Fibroblast of peridontal ligament (primary cell): ENCODE measurements at regions not wholly inside any gene's neighbourhood (a gene's known extent, or its start where the extent isn't known, plus 50 kb on each side); places are given as distances from the start of the nearest gene placed in this dataset.

Source experiments
- DNase-seq: peaks from one replicate; pipeline ENCODE4 v3.0.0-alpha.2; 2010; ENCODE audit errors: extremely low read depth

DNA sequence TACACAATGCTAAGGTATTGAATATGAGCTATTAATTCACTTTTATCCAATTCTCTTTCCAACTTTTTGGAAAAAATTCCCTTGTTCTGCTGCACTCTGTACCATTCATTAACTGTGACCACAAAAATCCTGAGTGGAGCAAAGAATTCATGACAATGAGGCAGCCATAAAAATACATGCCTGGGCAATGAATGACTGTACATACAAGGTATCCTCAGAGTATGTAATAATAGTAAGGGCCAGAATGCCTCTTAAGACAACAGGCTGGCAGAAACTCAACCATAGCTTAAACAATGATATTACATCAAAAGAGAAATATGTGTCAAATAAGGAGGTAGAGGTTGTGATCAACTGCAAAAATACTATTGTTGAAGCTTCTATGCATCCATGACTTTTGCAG lies 74.7 kb upstream of the CA10 start:
- DNase-seq: no peak

DNA sequence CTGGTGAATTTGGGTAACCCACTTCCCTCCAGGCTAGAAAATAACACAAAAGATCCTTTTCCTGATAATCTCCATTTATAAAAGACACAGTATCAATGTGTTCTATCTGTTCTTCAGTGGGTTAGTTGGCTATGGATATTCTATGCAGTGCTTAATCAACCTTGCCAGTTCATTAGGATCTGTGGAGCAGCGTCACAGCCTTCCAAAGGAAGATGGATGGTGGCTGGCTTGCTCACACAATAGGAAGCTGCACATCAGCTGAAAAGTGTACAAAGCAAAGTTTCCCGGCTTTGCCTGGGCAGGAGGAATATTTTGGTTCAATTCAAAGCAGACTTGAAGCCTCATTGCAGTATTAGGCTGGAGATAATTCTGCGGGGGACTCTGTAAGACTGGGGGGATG lies 70.3 kb upstream of the CA10 start:
- no peak for DNase-seq

DNA sequence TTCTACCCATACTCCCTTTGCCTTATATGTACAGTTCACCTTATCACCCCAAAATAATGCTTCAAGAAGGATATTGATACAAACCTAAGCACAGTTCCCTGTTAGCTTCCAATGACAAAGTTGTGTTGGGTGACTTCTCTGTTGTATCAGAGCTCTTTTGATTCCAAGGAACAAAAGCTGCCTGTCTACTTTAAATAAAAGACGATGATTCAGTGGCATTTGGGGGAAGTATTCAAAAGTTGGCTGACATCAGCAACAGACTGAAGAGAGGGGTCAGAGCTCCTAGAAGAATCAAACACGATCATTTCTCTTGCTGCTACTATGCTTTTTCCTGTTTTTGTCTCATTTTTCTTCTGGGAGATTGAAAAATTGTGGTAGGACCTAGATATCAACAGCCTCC lies 69.4 kb upstream of the CA10 start:
- no peak for DNase-seq

DNA sequence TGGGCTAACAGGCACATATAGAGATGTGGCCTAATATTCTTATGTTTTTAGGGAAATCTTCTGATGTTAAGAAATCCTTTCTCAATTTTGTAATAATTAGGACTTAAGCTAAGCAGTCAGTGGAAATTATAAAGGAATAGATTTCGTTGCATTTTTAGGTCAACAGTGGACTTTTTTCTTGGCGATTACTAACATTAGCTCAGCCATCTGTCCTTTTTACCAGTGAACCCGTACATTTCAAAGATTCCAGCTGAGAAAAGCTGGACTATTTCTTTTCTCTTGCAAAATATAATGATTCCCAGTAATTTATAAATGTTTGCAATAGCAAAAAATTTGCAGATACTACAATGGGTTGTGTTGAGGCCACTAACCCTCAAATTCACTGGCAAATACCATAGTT lies 54.9 kb upstream of the CA10 start:
- DNase-seq: no peak

DNA sequence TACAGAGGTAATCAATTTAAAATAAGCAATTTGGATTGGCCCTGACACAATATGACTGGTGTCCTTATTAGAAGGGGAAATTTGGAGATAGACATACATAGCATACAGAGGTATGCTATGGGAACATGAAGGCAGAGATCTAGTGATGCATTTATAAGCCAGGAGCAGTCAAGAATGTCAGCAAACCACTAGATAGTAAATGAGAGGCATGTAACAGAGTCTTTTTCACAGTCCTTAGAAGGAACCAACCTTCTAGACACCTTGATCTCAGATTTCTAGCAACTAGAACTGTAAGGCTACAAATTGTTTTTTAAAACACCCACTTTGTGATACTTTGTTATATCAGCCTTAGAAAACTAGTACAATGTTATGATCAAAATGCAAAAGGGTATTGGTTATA lies 54.3 kb upstream of the CA10 start:
- DNase-seq: no peak

DNA sequence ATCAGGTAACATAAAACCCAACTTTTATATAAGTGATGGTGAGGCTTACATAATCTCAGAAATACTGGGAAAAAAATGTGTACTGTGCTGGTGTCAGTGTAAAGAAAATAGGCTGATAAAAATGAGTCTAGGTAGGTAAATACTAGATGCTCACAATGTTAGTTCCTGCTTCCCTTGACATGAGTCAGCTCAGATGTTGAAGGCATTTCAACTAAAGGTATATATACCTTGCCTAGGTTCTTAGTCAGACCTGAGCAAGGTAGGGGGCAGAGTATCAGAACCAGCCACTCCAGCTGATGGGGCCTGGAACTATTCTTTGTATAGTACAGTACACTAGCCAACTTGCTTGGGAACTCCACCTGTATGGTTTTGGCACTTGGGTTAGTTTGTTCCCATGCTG lies 51.0 kb upstream of the CA10 start:
- no peak for DNase-seq
